ENCODE measurements at regions not wholly inside any gene's neighbourhood (a gene's known extent, or its start where the extent isn't known, plus 50 kb on each side); places are given as distances from the start of the nearest gene placed in this dataset.

DNA sequence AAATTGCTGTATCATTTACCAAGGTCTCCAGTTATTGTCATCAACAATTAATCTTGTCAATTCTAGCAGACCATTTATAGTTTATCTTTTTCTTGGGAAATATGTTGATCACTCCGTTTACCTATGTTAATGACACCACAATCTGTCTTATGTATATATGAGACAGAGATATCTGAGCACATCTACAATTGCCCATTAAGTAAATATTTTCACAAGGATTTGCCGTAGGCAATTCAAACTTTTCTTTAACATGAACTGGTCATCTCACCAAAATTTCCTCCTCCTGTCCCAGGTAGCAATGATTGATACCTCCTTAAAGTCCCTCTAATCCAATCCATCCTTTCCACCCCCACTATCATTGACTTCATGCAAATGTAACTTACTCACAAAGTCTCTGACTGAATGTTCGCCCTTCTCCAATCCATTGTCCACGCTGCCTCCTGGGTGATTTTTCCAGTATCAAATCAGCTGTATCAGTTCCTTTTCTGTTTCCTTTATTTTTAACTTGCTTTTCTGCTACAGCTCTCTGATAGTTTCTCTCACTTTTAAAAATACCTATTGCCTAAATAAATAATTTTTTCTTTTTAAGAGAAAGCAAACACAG, 138.3 kb downstream of the GNAT3 start:
- TF ChIP-seq, protein P1, sequence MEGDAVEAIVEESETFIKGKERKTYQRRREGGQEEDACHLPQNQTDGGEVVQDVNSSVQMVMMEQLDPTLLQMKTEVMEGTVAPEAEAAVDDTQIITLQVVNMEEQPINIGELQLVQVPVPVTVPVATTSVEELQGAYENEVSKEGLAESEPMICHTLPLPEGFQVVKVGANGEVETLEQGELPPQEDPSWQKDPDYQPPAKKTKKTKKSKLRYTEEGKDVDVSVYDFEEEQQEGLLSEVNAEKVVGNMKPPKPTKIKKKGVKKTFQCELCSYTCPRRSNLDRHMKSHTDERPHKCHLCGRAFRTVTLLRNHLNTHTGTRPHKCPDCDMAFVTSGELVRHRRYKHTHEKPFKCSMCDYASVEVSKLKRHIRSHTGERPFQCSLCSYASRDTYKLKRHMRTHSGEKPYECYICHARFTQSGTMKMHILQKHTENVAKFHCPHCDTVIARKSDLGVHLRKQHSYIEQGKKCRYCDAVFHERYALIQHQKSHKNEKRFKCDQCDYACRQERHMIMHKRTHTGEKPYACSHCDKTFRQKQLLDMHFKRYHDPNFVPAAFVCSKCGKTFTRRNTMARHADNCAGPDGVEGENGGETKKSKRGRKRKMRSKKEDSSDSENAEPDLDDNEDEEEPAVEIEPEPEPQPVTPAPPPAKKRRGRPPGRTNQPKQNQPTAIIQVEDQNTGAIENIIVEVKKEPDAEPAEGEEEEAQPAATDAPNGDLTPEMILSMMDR (IDR thresholded peaks at IDR 0.05; ENCODE audit: insufficient read depth, low read depth, low read length): no peak
- no peak for DNase-seq (ENCODE audit: low read depth)
- ChIA-PET POLR2A (no interaction called here), CTCF (interaction anchor here (1.2 kb wide), 1 partner anchor 278 kb away, joined by 3 read pairs; no protein-coding TSS in a partner anchor)
- Histone ChIP-seq H3K4me3 (ENCODE audit: low read depth, low read length) (no peak overlapping the region), H3K27me3 (ENCODE audit: control insufficient read depth, insufficient read depth, low read length) (no peaks in the 10 kb centered on the region), H3K36me3 (ENCODE audit: control insufficient read depth, insufficient read depth, low read length) (no peaks in the 10 kb centered on the region)

DNA sequence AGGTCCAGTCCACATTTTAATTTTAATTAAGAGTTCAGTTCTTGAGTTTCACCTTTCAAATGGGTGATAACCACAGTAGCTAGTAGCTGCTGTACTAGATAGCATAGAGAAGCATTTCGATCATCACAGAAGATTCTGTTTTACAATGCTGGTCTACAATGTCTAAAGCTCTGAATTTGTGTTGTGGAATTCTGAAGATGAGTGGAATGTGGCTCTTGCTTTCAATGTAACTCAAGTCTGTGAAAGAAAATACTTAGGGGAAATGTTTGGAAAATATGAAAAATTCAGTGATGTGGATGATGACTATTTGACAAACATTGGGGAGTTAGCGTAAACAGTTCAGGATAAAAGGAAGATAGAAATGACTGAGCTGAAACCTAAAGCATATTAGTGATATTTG, 139.4 kb downstream of the GNAT3 start:
- ChIA-PET POLR2A (interaction anchor here (0.5 kb wide), 1 partner anchor 1773 kb away, joined by 3 read pairs; no protein-coding TSS in a partner anchor), CTCF (interaction anchor here (1.2 kb wide), 1 partner anchor 276 kb away, joined by 3 read pairs; no protein-coding TSS in a partner anchor)
- TF ChIP-seq, protein P1 (IDR thresholded peaks at IDR 0.05; ENCODE audit: insufficient read depth, low read depth, low read length): no peak

DNA sequence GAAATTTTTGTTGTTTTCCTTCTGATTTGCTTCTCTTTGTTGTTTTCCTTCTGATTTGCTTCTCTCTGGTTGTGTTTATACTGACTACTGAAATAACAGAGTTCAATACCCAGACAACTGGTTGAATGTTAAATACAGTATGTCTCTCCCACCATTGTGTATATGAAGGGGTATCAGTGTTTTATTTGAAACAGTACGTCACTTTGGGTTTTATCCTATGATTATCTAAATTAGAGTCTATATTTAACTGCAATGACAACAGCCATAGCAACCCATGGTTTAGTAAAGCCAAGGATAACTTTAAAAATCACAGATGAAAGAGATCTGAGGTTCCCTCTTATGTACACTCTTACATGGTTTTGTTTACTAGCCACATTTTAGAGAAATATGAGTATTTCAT, 141.3 kb downstream of the GNAT3 start:
- POLR2A ChIA-PET: no interaction called here

More for the DNA sequence above, 139.4 kb downstream of the GNAT3 start:
- Histone ChIP-seq H3K4me3 (ENCODE audit: low read depth, low read length) (no peak overlapping the region), H3K27me3 (ENCODE audit: control insufficient read depth, insufficient read depth, low read length) (no peaks in the 10 kb centered on the region), H3K36me3 (ENCODE audit: control insufficient read depth, insufficient read depth, low read length) (no peaks in the 10 kb centered on the region)
- no peak for DNase-seq (ENCODE audit: low read depth)

DNA sequence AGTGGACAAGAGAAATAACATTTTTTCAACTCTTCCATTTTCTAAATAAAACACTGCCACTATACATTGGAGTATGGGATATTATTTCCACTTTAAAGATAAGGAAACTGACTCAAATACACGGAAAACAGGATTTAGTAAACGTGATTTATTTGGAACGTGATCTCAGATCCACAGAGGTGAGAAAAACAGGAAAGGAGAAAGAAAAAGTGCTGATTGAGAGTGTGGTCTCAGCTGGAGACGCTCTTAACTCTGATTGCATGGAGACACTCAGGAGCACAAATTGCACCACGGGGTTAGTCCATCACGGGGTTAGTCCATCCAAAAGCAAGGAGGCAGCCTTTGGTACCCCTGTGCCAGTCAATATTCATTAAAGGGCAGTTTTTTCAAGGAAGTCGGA, 142.5 kb downstream of the GNAT3 start:
- TF ChIP-seq, protein P1 (IDR thresholded peaks at IDR 0.05; ENCODE audit: insufficient read depth, low read depth, low read length): no peak
- no peaks in the 10 kb centered on the region for H3K36me3 ChIP-seq (ENCODE audit: control insufficient read depth, insufficient read depth, low read length)
- no peaks in the 10 kb centered on the region for H3K27me3 ChIP-seq (ENCODE audit: control insufficient read depth, insufficient read depth, low read length)
- ChIA-PET CTCF (interaction anchor here (0.7 kb wide), 1 partner anchor 285 kb away, joined by 3 read pairs; no protein-coding TSS in a partner anchor), POLR2A (no interaction called here)
- no peak overlapping the region for H3K4me3 ChIP-seq (ENCODE audit: low read depth, low read length)
- DNase-seq (ENCODE audit: low read depth): no peak

More for the DNA sequence above, 141.3 kb downstream of the GNAT3 start:
- Histone ChIP-seq H3K36me3 (ENCODE audit: control insufficient read depth, insufficient read depth, low read length) (no peaks in the 10 kb centered on the region), H3K4me3 (ENCODE audit: low read depth, low read length) (no peak overlapping the region), H3K27me3 (ENCODE audit: control insufficient read depth, insufficient read depth, low read length) (no peaks in the 10 kb centered on the region)
- CTCF ChIA-PET: no interaction called here
- DNase-seq (ENCODE audit: low read depth): no peak
- TF ChIP-seq, protein P1 (IDR thresholded peaks at IDR 0.05; ENCODE audit: insufficient read depth, low read depth, low read length): no peak

DNA sequence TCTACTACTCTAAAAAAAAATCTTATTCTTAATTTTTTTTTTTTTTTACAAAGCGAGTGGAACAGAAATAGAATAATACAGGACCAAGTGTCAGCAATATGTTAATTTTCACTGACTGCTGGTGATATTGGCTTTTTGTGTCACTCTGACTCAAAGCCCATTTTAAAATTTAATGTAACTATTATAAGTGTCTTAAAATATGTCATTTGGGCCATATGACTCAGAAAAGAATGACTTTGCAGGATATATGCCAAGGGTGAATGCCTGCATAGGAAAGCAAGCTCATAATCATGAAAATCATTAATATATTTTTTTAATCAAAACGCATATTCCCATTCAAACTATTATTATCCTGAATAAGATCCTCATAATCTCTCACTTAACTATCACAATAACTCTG, 149.2 kb downstream of the GNAT3 start:
- CTCF ChIA-PET: no interaction called here
- POLR2A ChIA-PET: no interaction called here
- H3K27me3 ChIP-seq (ENCODE audit: control insufficient read depth, insufficient read depth, low read length): no peaks in the 10 kb centered on the region
- TF ChIP-seq, protein P1 (IDR thresholded peaks at IDR 0.05; ENCODE audit: insufficient read depth, low read depth, low read length): no peak
- no peak for DNase-seq (ENCODE audit: low read depth)
- no peaks in the 10 kb centered on the region for H3K36me3 ChIP-seq (ENCODE audit: control insufficient read depth, insufficient read depth, low read length)
- no peak overlapping the region for H3K4me3 ChIP-seq (ENCODE audit: low read depth, low read length)

All from BJ (cell line).